ENCODE measurements at regions not wholly inside any gene's neighbourhood (a gene's known extent, or its start where the extent isn't known, plus 50 kb on each side); places are given as distances from the start of the nearest gene placed in this dataset.

GRCh38 chr12:131527736-131528135 is 183.2 kb upstream of the SFSWAP start:
- Histone ChIP-seq H3K4me2 (ENCODE audit: low read depth, low read length) (no peak overlapping the region), H2BK5ac (ENCODE audit: low read depth, low read length, poor library complexity, severe bottlenecking) (no peak overlapping the region), H3K18ac (ENCODE audit: low read depth, low read length) (no peak overlapping the region), H4K20me1 (ENCODE audit: insufficient read depth, low read length) (no peaks in the 10 kb centered on the region), H2AFZ (replicated peaks; ENCODE audit: low read length, poor library complexity) (no peak overlapping the region), H2BK120ac (ENCODE audit: low read depth, low read length) (no peak overlapping the region), H3K23ac (ENCODE audit: low read depth, low read length) (no peak overlapping the region), H3K27me3 (ENCODE audit: control insufficient read depth, insufficient read depth, low read length) (no peaks in the 10 kb centered on the region), H3K36me3 (ENCODE audit: control insufficient read depth, insufficient read depth, low read length) (no peaks in the 10 kb centered on the region), H3K4ac (ENCODE audit: low read depth, low read length) (no peak overlapping the region), H3K14ac (replicated peaks; ENCODE audit: low read depth, low read length) (no peak overlapping the region), H3K9me3 (ENCODE audit: control insufficient read depth, insufficient read depth, low read length) (peaks cover 28% of the 10 kb centered on the region), H4K91ac (ENCODE audit: insufficient read depth, low read depth, low read length) (no peak overlapping the region), H3K9ac (ENCODE audit: low read depth, low read length) (no peak overlapping the region), H3K27ac (ENCODE audit: insufficient read depth, low read length) (no peak overlapping the region), H2AK9ac (replicated peaks; ENCODE audit: low read depth, low read length, poor library complexity) (no peak overlapping the region), H3K9me1 (ENCODE audit: insufficient read depth, low read length) (no peaks in the 10 kb centered on the region), H3K4me1 (ENCODE audit: control insufficient read depth, insufficient read depth, low read length) (no peaks in the 10 kb centered on the region), H2BK15ac (ENCODE audit: low read depth, low read length) (no peak overlapping the region), H2BK20ac (ENCODE audit: low read depth, low read length) (no peak overlapping the region), H3K56ac (ENCODE audit: extremely low read depth, insufficient read depth, low read length) (no peak overlapping the region), H3K79me1 (ENCODE audit: low read depth in 1 of 2, low read length in 2 of 2) (no peaks in the 10 kb centered on the region), H4K5ac (ENCODE audit: low read depth, low read length) (no peak overlapping the region), H3K4me3 (ENCODE audit: insufficient read depth, low read depth, low read length) (no peak overlapping the region), H2AK5ac (ENCODE audit: low read depth, low read length) (no peak overlapping the region), H4K8ac (ENCODE audit: low read depth in 2 of 2, low read length in 2 of 2) (no peak overlapping the region)
- ChIA-PET CTCF (no interaction called here), POLR2A (ENCODE audit: unreplicated experiment) (no interaction called here)
- no peak for DNase-seq
- WGBS, 2 experiments (ENCODE audit: extremely low coverage in 2 of 2, insufficient read length in 1 of 2), result 89% methylated on average over 3 of the region's 9 CpGs; no CpG with 5 or more reads in 1 of the 2 experiments
- intact Hi-C loops (cut with micrococcal nuclease), result no loop called here
- in situ Hi-C loops (cut with MboI; ENCODE audit: low sequenced_read_pairs), result no loop called here
- TF ChIP-seq SMC3 (IDR thresholded peaks at IDR 0.05; ENCODE audit: low read depth, low read length) (no peak), FOS (IDR thresholded peaks at IDR 0.05; ENCODE audit: low read depth, low read length) (no peak), RCOR1 (IDR thresholded peaks at IDR 0.05; ENCODE audit: insufficient replicate concordance, low read length) (no peak), RAD21 (IDR thresholded peaks at IDR 0.05; ENCODE audit: low read length) (no peak), POLR2A (IDR thresholded peaks at IDR 0.05; ENCODE audit: low read depth, low read length) (no peak), NFE2L2 (IDR thresholded peaks at IDR 0.05; ENCODE audit: low read depth, low read length) (no peak), MAZ (IDR thresholded peaks at IDR 0.05; ENCODE audit: borderline replicate concordance, low read depth, low read length) (no peak), MAFK (IDR thresholded peaks at IDR 0.05; ENCODE audit: low read depth, low read length) (no peak), BHLHE40 (IDR thresholded peaks at IDR 0.05; ENCODE audit: low read depth, low read length) (no peak), CEBPB (IDR thresholded peaks at IDR 0.05; ENCODE audit: low read depth, low read length) (no peak), ELK1 (IDR thresholded peaks at IDR 0.05; ENCODE audit: borderline replicate concordance, low read depth, low read length) (no peak), CHD1 (IDR thresholded peaks at IDR 0.05; ENCODE audit: low read depth, low read length) (no peak)
- ATAC-seq (ENCODE audit: low read depth), result no peak
- BruUV-seq (replicated peaks), result no TSS peak
- dilution Hi-C loops (cut with HindIII; ENCODE audit: low sequenced_read_pairs, unreplicated experiment), result no loop called here

Data from IMR-90 (cell line).